Ectodermal cell (in vitro differentiated cells): ENCODE measurements at regions not wholly inside any gene's neighbourhood (a gene's known extent, or its start where the extent isn't known, plus 50 kb on each side); places are given as distances from the start of the nearest gene placed in this dataset.

Source experiments
- H3K27ac ChIP-seq: 2 replicates; pipeline ENCODE4 v1.7.0; 2013; ENCODE audit warnings: mild to moderate bottlenecking, low read depth, low read length; ENCODE audit not compliant: insufficient read depth, poor library complexity, severe bottlenecking
- H3K27me3 ChIP-seq: 2 replicates; pipeline ENCODE4 v1.7.0; 2013; ENCODE audit warnings: mild to moderate bottlenecking, low read length; ENCODE audit not compliant: insufficient read depth, control insufficient read depth, poor library complexity, severe bottlenecking
- H3K36me3 ChIP-seq: one replicate; pipeline ENCODE4 v1.7.0; 2013; ENCODE audit warnings: low read length; ENCODE audit not compliant: control insufficient read depth, insufficient read depth
- H3K4me1 ChIP-seq: one replicate; pipeline ENCODE4 v1.7.0; 2013; ENCODE audit warnings: low read length; ENCODE audit not compliant: control insufficient read depth, insufficient read depth
- H3K4me3 ChIP-seq: 2 replicates; pipeline ENCODE4 v1.7.0; 2013; ENCODE audit warnings: low read depth, low read length, control low read depth; ENCODE audit not compliant: insufficient read depth
- H3K9me3 ChIP-seq: 2 replicates; pipeline ENCODE4 v1.7.0; 2013; ENCODE audit warnings: mild to moderate bottlenecking, low read length, moderate library complexity; ENCODE audit not compliant: control insufficient read depth
- WGBS, 2 experiments: methylation state at CpG; one replicate each; pipeline ENCODE4 v1.1.7; 2013; ENCODE audit warnings: missing lambda C conversion rate in 2 of 2; 5-methylcytosine and 5-hydroxymethylcytosine counted together

- no peak overlapping the region for H3K4me3 ChIP-seq
- H3K9me3 ChIP-seq = no peaks in the 10 kb centered on the region
- H3K27ac ChIP-seq = no peak overlapping the region
- 93 to 94% methylated on average over 3 of the region's 3 CpGs for WGBS, 2 experiments
- H3K27me3 ChIP-seq = no peaks in the 10 kb centered on the region
- H3K36me3 ChIP-seq = no peaks in the 10 kb centered on the region
- H3K4me1 ChIP-seq = no peaks in the 10 kb centered on the region
Measured at GRCh38 chr5:97422678-97423077, 239.6 kb upstream of the RIOK2 start.

GRCh38 chr5:97425511-97425910, 242.5 kb upstream of the RIOK2 start:
- Histone ChIP-seq H3K27ac (no peak overlapping the region), H3K36me3 (no peaks in the 10 kb centered on the region), H3K4me1 (no peaks in the 10 kb centered on the region), H3K4me3 (no peak overlapping the region), H3K27me3 (no peaks in the 10 kb centered on the region), H3K9me3 (no peaks in the 10 kb centered on the region)
- 88% methylated on average over 3 to 4 of the region's 4 CpGs for WGBS, 2 experiments

- 69 to 84% methylated on average over 1 to 2 of the region's 2 CpGs for WGBS, 2 experiments
- H3K9me3 ChIP-seq = no peaks in the 10 kb centered on the region
- H3K36me3 ChIP-seq = no peaks in the 10 kb centered on the region
- no peak overlapping the region for H3K27ac ChIP-seq
- no peaks in the 10 kb centered on the region for H3K27me3 ChIP-seq
- no peak overlapping the region for H3K4me3 ChIP-seq
- no peaks in the 10 kb centered on the region for H3K4me1 ChIP-seq
Measured at GRCh38 chr5:97427235-97427634, 244.2 kb upstream of the RIOK2 start.

GRCh38 chr5:97434021-97434420, 251.0 kb upstream of the RIOK2 start:
- H3K4me3 ChIP-seq = no peak overlapping the region
- no peaks in the 10 kb centered on the region for H3K27me3 ChIP-seq
- H3K36me3 ChIP-seq = no peaks in the 10 kb centered on the region
- no peaks in the 10 kb centered on the region for H3K9me3 ChIP-seq
- no peaks in the 10 kb centered on the region for H3K4me1 ChIP-seq
- H3K27ac ChIP-seq = no peak overlapping the region
- WGBS, 2 experiments = 45 to 96% methylated on average over 2 of the region's 4 CpGs

- Histone ChIP-seq H3K4me3 (no peak overlapping the region), H3K27me3 (no peaks in the 10 kb centered on the region), H3K9me3 (no peaks in the 10 kb centered on the region), H3K27ac (no peak overlapping the region), H3K4me1 (no peaks in the 10 kb centered on the region), H3K36me3 (no peaks in the 10 kb centered on the region)
Measured at GRCh38 chr5:97436405-97436804, 253.4 kb upstream of the RIOK2 start.

GRCh38 chr5:97443740-97444139, 260.7 kb upstream of the RIOK2 start:
- 92 to 93% methylated on average over 5 of the region's 5 CpGs for WGBS, 2 experiments
- no peaks in the 10 kb centered on the region for H3K36me3 ChIP-seq

GRCh38 chr5:97449172-97449571, 266.1 kb upstream of the RIOK2 start:
- Histone ChIP-seq H3K27me3 (no peaks in the 10 kb centered on the region), H3K9me3 (no peaks in the 10 kb centered on the region), H3K4me3 (no peak overlapping the region), H3K36me3 (no peaks in the 10 kb centered on the region), H3K27ac (no peak overlapping the region), H3K4me1 (peaks cover 7% of the 10 kb centered on the region)
- 82 to 84% methylated on average over 3 of the region's 3 CpGs for WGBS, 2 experiments

More at GRCh38 chr5:97443740-97444139, 260.7 kb upstream of the RIOK2 start:
- H3K9me3 ChIP-seq = no peaks in the 10 kb centered on the region
- H3K27ac ChIP-seq = no peak overlapping the region
- no peaks in the 10 kb centered on the region for H3K4me1 ChIP-seq
- H3K27me3 ChIP-seq = no peaks in the 10 kb centered on the region
- no peak overlapping the region for H3K4me3 ChIP-seq

GRCh38 chr5:97452646-97453045, 269.6 kb upstream of the RIOK2 start:
- H3K27ac ChIP-seq = peak overlapping the region; percentile 13
- H3K36me3 ChIP-seq = no peaks in the 10 kb centered on the region

GRCh38 chr5:97453263-97453662, 270.2 kb upstream of the RIOK2 start:
- Histone ChIP-seq H3K36me3 (no peaks in the 10 kb centered on the region), H3K9me3 (no peaks in the 10 kb centered on the region), H3K27me3 (no peaks in the 10 kb centered on the region), H3K4me3 (no peak overlapping the region), H3K4me1 (peaks cover 7% of the 10 kb centered on the region), H3K27ac (peak overlapping the region; percentile 13)
- 90% methylated on average over 2 of the region's 2 CpGs; no CpG with 5 or more reads in 1 of the 2 experiments for WGBS, 2 experiments

More at GRCh38 chr5:97452646-97453045, 269.6 kb upstream of the RIOK2 start:
- no peaks in the 10 kb centered on the region for H3K27me3 ChIP-seq
- H3K9me3 ChIP-seq = no peaks in the 10 kb centered on the region
- no peak overlapping the region for H3K4me3 ChIP-seq
- H3K4me1 ChIP-seq = peaks cover 7% of the 10 kb centered on the region

- no peak overlapping the region for H3K4me3 ChIP-seq
- H3K27ac ChIP-seq = no peak overlapping the region
- no peaks in the 10 kb centered on the region for H3K27me3 ChIP-seq
- H3K9me3 ChIP-seq = no peaks in the 10 kb centered on the region
- H3K36me3 ChIP-seq = no peaks in the 10 kb centered on the region
- H3K4me1 ChIP-seq = peaks cover 7% of the 10 kb centered on the region
Measured at GRCh38 chr5:97454015-97454414, 271.0 kb upstream of the RIOK2 start.

GRCh38 chr5:97455996-97456395, 272.9 kb upstream of the RIOK2 start:
- Histone ChIP-seq H3K9me3 (no peaks in the 10 kb centered on the region), H3K27ac (no peak overlapping the region), H3K36me3 (no peaks in the 10 kb centered on the region), H3K4me1 (peaks cover 7% of the 10 kb centered on the region), H3K27me3 (no peaks in the 10 kb centered on the region), H3K4me3 (no peak overlapping the region)
- WGBS, 2 experiments = 96 to 97% methylated on average over 1 of the region's 1 CpG
